ENCODE measurements at regions not wholly inside any gene's neighbourhood (a gene's known extent, or its start where the extent isn't known, plus 50 kb on each side); places are given as distances from the start of the nearest gene placed in this dataset.

GRCh38 chr4:176584031-176584606 lies 208.6 kb downstream of the VEGFC start:
- TF ChIP-seq CTCF (IDR thresholded peaks at IDR 0.05): no peak
- TF ChIP-seq EP300 (IDR thresholded peaks at IDR 0.05): no peak
- no peak for TF ChIP-seq POLR2A (IDR thresholded peaks at IDR 0.05)

All from stomach (tissue), 4 donors.